GM18507 (cell line): ENCODE measurements at regions not wholly inside any gene's neighbourhood (a gene's known extent, or its start where the extent isn't known, plus 50 kb on each side); places are given as distances from the start of the nearest gene placed in this dataset.

Source experiments
- DNase-seq: peaks from one replicate; pipeline ENCODE4 v3.0.0; 2011; ENCODE audit warnings: low read depth; ENCODE audit not compliant: insufficient read length; ENCODE audit errors: extremely low spot score
- FAIRE-seq: peaks from 2 replicates; lab custom pipeline; 2011; peaks lifted over from hg19 to GRCh38; lab: Jason Lieb, UNC

- no peak for FAIRE-seq
Measured at GRCh38 chr13:73748404-73748803, 385.8 kb downstream of the KLF12 start.

GRCh38 chr13:73745190-73745589 is 389.0 kb downstream of the KLF12 start:
- DNase-seq (no peak), FAIRE-seq (no peak)

More at GRCh38 chr13:73748404-73748803, 385.8 kb downstream of the KLF12 start:
- DNase-seq, result no peak

GRCh38 chr13:73742982-73743381 is 391.2 kb downstream of the KLF12 start:
- FAIRE-seq, result no peak
- DNase-seq, result no peak

GRCh38 chr13:73741742-73742141 is 392.5 kb downstream of the KLF12 start:
- no peak for DNase-seq
- no peak for FAIRE-seq

GRCh38 chr13:73741111-73741510 is 393.1 kb downstream of the KLF12 start:
- FAIRE-seq (no peak), DNase-seq (no peak)

- DNase-seq, result no peak
- FAIRE-seq, result no peak
Measured at GRCh38 chr13:73740666-73741065, 393.5 kb downstream of the KLF12 start.

- no peak for DNase-seq
- no peak for FAIRE-seq
Measured at GRCh38 chr13:73739394-73739793, 394.8 kb downstream of the KLF12 start.

GRCh38 chr13:73738626-73739025 is 395.6 kb downstream of the KLF12 start:
- FAIRE-seq (no peak), DNase-seq (no peak)

GRCh38 chr13:73737214-73737613 is 397.0 kb downstream of the KLF12 start:
- DNase-seq (no peak), FAIRE-seq (no peak)

GRCh38 chr13:73733706-73734105 is 400.5 kb downstream of the KLF12 start:
- no peak for FAIRE-seq
- no peak for DNase-seq

GRCh38 chr13:73732350-73732749 is 401.9 kb downstream of the KLF12 start:
- DNase-seq, result no peak
- no peak for FAIRE-seq

- no peak for DNase-seq
- FAIRE-seq, result no peak
Measured at GRCh38 chr13:73731564-73731963, 402.6 kb downstream of the KLF12 start.

GRCh38 chr13:73730014-73730413 is 404.2 kb downstream of the KLF12 start:
- DNase-seq, result no peak
- FAIRE-seq, result no peak

GRCh38 chr13:73729046-73729445 is 405.2 kb downstream of the KLF12 start:
- DNase-seq, result no peak
- FAIRE-seq, result no peak

- DNase-seq, result no peak
- no peak for FAIRE-seq
Measured at GRCh38 chr13:73722120-73722519, 412.1 kb downstream of the KLF12 start.

GRCh38 chr13:73721571-73721970 is 412.6 kb downstream of the KLF12 start:
- DNase-seq (no peak), FAIRE-seq (no peak)

- no peak for DNase-seq
- no peak for FAIRE-seq
Measured at GRCh38 chr13:73720216-73720840, 413.9 kb downstream of the KLF12 start.

- no peak for DNase-seq
Measured at GRCh38 chr13:73718246-73718645, 416.0 kb downstream of the KLF12 start.

GRCh38 chr13:73717632-73718031 is 416.6 kb downstream of the KLF12 start:
- no peak for DNase-seq

More at GRCh38 chr13:73718246-73718645, 416.0 kb downstream of the KLF12 start:
- FAIRE-seq, result no peak

GRCh38 chr13:73715911-73716510 is 418.2 kb downstream of the KLF12 start:
- FAIRE-seq (no peak), DNase-seq (no peak)

More at GRCh38 chr13:73717632-73718031, 416.6 kb downstream of the KLF12 start:
- FAIRE-seq, result no peak

- no peak for FAIRE-seq
- DNase-seq, result no peak
Measured at GRCh38 chr13:73715114-73715910, 418.9 kb downstream of the KLF12 start.
